SK-N-SH (cell line): ENCODE measurements at regions not wholly inside any gene's neighbourhood (a gene's known extent, or its start where the extent isn't known, plus 50 kb on each side); places are given as distances from the start of the nearest gene placed in this dataset.

Source experiments
- CHD2 ChIP-seq: fragments of 150-350 bp; IDR thresholded peaks from 2 replicates; pipeline ENCODE4 v1.6.1; 2018; ENCODE audit warnings: low read length; ENCODE audit not compliant: partially characterized antibody
- CTCF ChIP-seq: fragments of 200-600 bp; sonication (generic); IDR thresholded peaks from 2 replicates; pipeline ENCODE4 v1.6.1; 2017; ENCODE audit warnings: antibody characterized with exemption, mild to moderate bottlenecking, moderate library complexity
- EP300 ChIP-seq, 2 experiments: IDR thresholded peaks; 2 replicates each; pipeline versions ENCODE4 v1.4.0 to v1.6.1; 2012; ENCODE audit warnings: borderline replicate concordance in 1 of 2, low read depth in 1 of 2, low read length in 1 of 2
- RXRA ChIP-seq: IDR thresholded peaks from 2 replicates; pipeline ENCODE4 v1.4.0; 2012; ENCODE audit warnings: low read depth, mild to moderate bottlenecking, borderline replicate concordance
- YY1 ChIP-seq: IDR thresholded peaks from 2 replicates; pipeline ENCODE4 v1.4.0; 2012; ENCODE audit warnings: low read depth, mild to moderate bottlenecking

DNA sequence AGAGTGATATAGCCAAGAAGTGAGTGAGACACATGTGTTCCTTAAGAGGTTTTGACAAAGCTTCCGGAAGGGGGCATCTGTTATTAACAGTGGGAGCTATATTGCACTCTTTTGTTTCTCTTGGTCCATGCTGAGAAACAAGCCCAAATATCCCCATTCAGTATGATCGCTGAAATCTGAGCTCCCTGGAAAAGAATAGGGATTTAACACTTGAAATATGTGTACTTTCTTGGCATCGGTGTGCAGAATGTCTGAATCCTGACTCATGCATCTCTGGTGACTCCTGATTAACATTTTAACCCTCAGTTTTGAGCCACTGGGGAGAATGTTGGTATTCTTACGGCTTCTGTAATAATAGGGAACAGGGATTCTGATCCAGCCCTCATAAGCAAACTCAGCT is 448.1 kb downstream of the TSN start:
- TF ChIP-seq EP300 (IDR thresholded peaks at IDR 0.05; ENCODE audit: borderline replicate concordance in 1 of 2, low read depth in 1 of 2, low read length in 1 of 2) (no peak), RXRA (no peak), YY1 (no peak), CTCF (no peak), CHD2 (no peak)
